ENCODE measurements at regions not wholly inside any gene's neighbourhood (a gene's known extent, or its start where the extent isn't known, plus 50 kb on each side); places are given as distances from the start of the nearest gene placed in this dataset.

GRCh38 chr4:174111422-174111821 lies 172.0 kb downstream of the FBXO8 start:
- CTCF ChIA-PET, result no interaction called here
- H3K27ac Mint-ChIP-seq, result no peak overlapping the region
- no peak for DNase-seq
- no peak overlapping the region for H3K4me3 Mint-ChIP-seq
- H3K27me3 Mint-ChIP-seq, result peaks cover 9% of the 10 kb centered on the region
- H3K4me1 Mint-ChIP-seq, result no peaks in the 10 kb centered on the region
- no peaks in the 10 kb centered on the region for H3K36me3 Mint-ChIP-seq
- no peaks in the 10 kb centered on the region for H3K9me3 Mint-ChIP-seq

- no peaks in the 10 kb centered on the region for H3K36me3 Mint-ChIP-seq
- H3K27me3 Mint-ChIP-seq, result peaks cover 9% of the 10 kb centered on the region
- no peak overlapping the region for H3K27ac Mint-ChIP-seq
- DNase-seq, result no peak
- H3K9me3 Mint-ChIP-seq, result no peaks in the 10 kb centered on the region
- H3K4me1 Mint-ChIP-seq, result no peaks in the 10 kb centered on the region
- CTCF ChIA-PET, result no interaction called here
- H3K4me3 Mint-ChIP-seq, result no peak overlapping the region
Observed at GRCh38 chr4:174110180-174110579, 173.3 kb downstream of the FBXO8 start.

GRCh38 chr4:174107746-174108354 lies 175.6 kb downstream of the FBXO8 start:
- DNase-seq, result no peak
- Mint-ChIP-seq H3K27me3 (peaks cover 9% of the 10 kb centered on the region), H3K36me3 (no peaks in the 10 kb centered on the region), H3K4me1 (no peaks in the 10 kb centered on the region), H3K27ac (no peak overlapping the region), H3K4me3 (no peak overlapping the region), H3K9me3 (no peaks in the 10 kb centered on the region)
- CTCF ChIA-PET, result interaction anchor here (1.3 kb wide), 1 partner anchor 12 kb away, joined by 4 read pairs; no protein-coding TSS in a partner anchor

GRCh38 chr4:174105202-174105601 lies 178.3 kb downstream of the FBXO8 start:
- no peak for DNase-seq
- Mint-ChIP-seq H3K4me1 (no peaks in the 10 kb centered on the region), H3K4me3 (no peak overlapping the region), H3K27ac (no peak overlapping the region), H3K27me3 (peaks cover 5% of the 10 kb centered on the region), H3K36me3 (no peaks in the 10 kb centered on the region), H3K9me3 (no peaks in the 10 kb centered on the region)
- CTCF ChIA-PET, result no interaction called here

- no peaks in the 10 kb centered on the region for H3K36me3 Mint-ChIP-seq
- H3K27ac Mint-ChIP-seq, result no peak overlapping the region
- H3K27me3 Mint-ChIP-seq, result no peaks in the 10 kb centered on the region
- no peak for DNase-seq
- H3K9me3 Mint-ChIP-seq, result no peaks in the 10 kb centered on the region
- no peak overlapping the region for H3K4me3 Mint-ChIP-seq
- no peaks in the 10 kb centered on the region for H3K4me1 Mint-ChIP-seq
- CTCF ChIA-PET, result interaction anchor here (0.6 kb wide), 1 partner anchor 20 kb away, joined by 3 read pairs; no protein-coding TSS in a partner anchor
Observed at GRCh38 chr4:174100910-174101309, 182.6 kb downstream of the FBXO8 start.

GRCh38 chr4:174099712-174100111 lies 183.8 kb downstream of the FBXO8 start:
- H3K36me3 Mint-ChIP-seq, result no peaks in the 10 kb centered on the region
- CTCF ChIA-PET, result no interaction called here
- no peaks in the 10 kb centered on the region for H3K4me1 Mint-ChIP-seq
- H3K27ac Mint-ChIP-seq, result no peak overlapping the region
- no peak for DNase-seq
- no peak overlapping the region for H3K4me3 Mint-ChIP-seq
- H3K9me3 Mint-ChIP-seq, result no peaks in the 10 kb centered on the region
- no peaks in the 10 kb centered on the region for H3K27me3 Mint-ChIP-seq

GRCh38 chr4:174096999-174097398 lies 186.5 kb downstream of the FBXO8 start:
- no peak overlapping the region for H3K27ac Mint-ChIP-seq
- H3K4me1 Mint-ChIP-seq, result no peaks in the 10 kb centered on the region
- DNase-seq, result no peak
- no peak overlapping the region for H3K4me3 Mint-ChIP-seq
- CTCF ChIA-PET, result no interaction called here
- H3K27me3 Mint-ChIP-seq, result no peaks in the 10 kb centered on the region
- no peaks in the 10 kb centered on the region for H3K9me3 Mint-ChIP-seq
- H3K36me3 Mint-ChIP-seq, result no peaks in the 10 kb centered on the region

GRCh38 chr4:174096456-174096855 lies 187.0 kb downstream of the FBXO8 start:
- no peak for DNase-seq
- no peaks in the 10 kb centered on the region for H3K4me1 Mint-ChIP-seq
- H3K27ac Mint-ChIP-seq, result no peak overlapping the region
- H3K9me3 Mint-ChIP-seq, result no peaks in the 10 kb centered on the region
- H3K27me3 Mint-ChIP-seq, result no peaks in the 10 kb centered on the region
- CTCF ChIA-PET, result no interaction called here
- no peak overlapping the region for H3K4me3 Mint-ChIP-seq
- no peaks in the 10 kb centered on the region for H3K36me3 Mint-ChIP-seq

GRCh38 chr4:174091130-174091529 lies 192.3 kb downstream of the FBXO8 start:
- no peaks in the 10 kb centered on the region for H3K4me1 Mint-ChIP-seq
- no peak overlapping the region for H3K4me3 Mint-ChIP-seq
- no peaks in the 10 kb centered on the region for H3K9me3 Mint-ChIP-seq
- no peak for DNase-seq
- CTCF ChIA-PET, result no interaction called here
- no peaks in the 10 kb centered on the region for H3K36me3 Mint-ChIP-seq
- H3K27me3 Mint-ChIP-seq, result peaks cover 3% of the 10 kb centered on the region
- H3K27ac Mint-ChIP-seq, result no peak overlapping the region

GRCh38 chr4:174089711-174090110 lies 193.8 kb downstream of the FBXO8 start:
- Mint-ChIP-seq H3K9me3 (no peaks in the 10 kb centered on the region), H3K4me1 (no peaks in the 10 kb centered on the region), H3K4me3 (no peak overlapping the region), H3K36me3 (no peaks in the 10 kb centered on the region), H3K27me3 (peaks cover 3% of the 10 kb centered on the region), H3K27ac (no peak overlapping the region)
- CTCF ChIA-PET, result no interaction called here
- DNase-seq, result no peak

- Mint-ChIP-seq H3K36me3 (no peaks in the 10 kb centered on the region), H3K4me1 (no peaks in the 10 kb centered on the region), H3K27ac (no peak overlapping the region), H3K27me3 (peaks cover 3% of the 10 kb centered on the region), H3K9me3 (no peaks in the 10 kb centered on the region), H3K4me3 (no peak overlapping the region)
- CTCF ChIA-PET, result no interaction called here
- no peak for DNase-seq
Observed at GRCh38 chr4:174088795-174089194, 194.7 kb downstream of the FBXO8 start.

- no peaks in the 10 kb centered on the region for H3K36me3 Mint-ChIP-seq
- H3K4me1 Mint-ChIP-seq, result no peaks in the 10 kb centered on the region
- no peaks in the 10 kb centered on the region for H3K9me3 Mint-ChIP-seq
- CTCF ChIA-PET, result no interaction called here
- H3K4me3 Mint-ChIP-seq, result no peak overlapping the region
- H3K27ac Mint-ChIP-seq, result no peak overlapping the region
- DNase-seq, result no peak
- H3K27me3 Mint-ChIP-seq, result peaks cover 3% of the 10 kb centered on the region
Observed at GRCh38 chr4:174086829-174087799, 196.4 kb downstream of the FBXO8 start.

- Mint-ChIP-seq H3K4me1 (no peaks in the 10 kb centered on the region), H3K4me3 (no peak overlapping the region), H3K27ac (no peak overlapping the region), H3K27me3 (peaks cover 3% of the 10 kb centered on the region), H3K9me3 (no peaks in the 10 kb centered on the region), H3K36me3 (no peaks in the 10 kb centered on the region)
- no peak for DNase-seq
- CTCF ChIA-PET, result no interaction called here
Observed at GRCh38 chr4:174084981-174085380, 198.5 kb downstream of the FBXO8 start.

GRCh38 chr4:174084542-174084941 lies 198.9 kb downstream of the FBXO8 start:
- Mint-ChIP-seq H3K4me1 (no peaks in the 10 kb centered on the region), H3K27ac (no peak overlapping the region), H3K36me3 (no peaks in the 10 kb centered on the region), H3K9me3 (no peaks in the 10 kb centered on the region), H3K27me3 (peaks cover 3% of the 10 kb centered on the region), H3K4me3 (no peak overlapping the region)
- no peak for DNase-seq
- CTCF ChIA-PET, result no interaction called here

GRCh38 chr4:174080361-174080760 lies 203.1 kb downstream of the FBXO8 start:
- no peak for DNase-seq
- no peaks in the 10 kb centered on the region for H3K4me1 Mint-ChIP-seq
- H3K27ac Mint-ChIP-seq, result no peak overlapping the region
- H3K27me3 Mint-ChIP-seq, result no peaks in the 10 kb centered on the region
- CTCF ChIA-PET, result no interaction called here
- no peaks in the 10 kb centered on the region for H3K36me3 Mint-ChIP-seq
- H3K9me3 Mint-ChIP-seq, result no peaks in the 10 kb centered on the region
- H3K4me3 Mint-ChIP-seq, result no peak overlapping the region
